Activated naive CD4-positive, alpha-beta T cell treated with anti-CD3 and anti-CD28 coated beads, Interleukin-2, amount 10 ng/mL, durations not matched to agents 7 days and 5 days (primary cell): ENCODE measurements at regions not wholly inside any gene's neighbourhood (a gene's known extent, or its start where the extent isn't known, plus 50 kb on each side); places are given as distances from the start of the nearest gene placed in this dataset.

Experiments used
- CTCF ChIA-PET: fragments of 350-600 bp; sonication (Branson Sonifier 250); formaldehyde crosslinking; loops from one replicate; lab custom pipeline; 2021; ENCODE audit warnings: antibody characterized with exemption; lab: Charles Lee
- DNase-seq: peaks from one replicate; pipeline ENCODE4 v3.0.0-alpha.2; 2020
- H3K27ac Mint-ChIP-seq: one replicate; pipeline ENCODE4 v1.8.0; 2021; ENCODE audit warnings: mild to moderate bottlenecking, moderate library complexity, mixed read lengths
- H3K27me3 Mint-ChIP-seq: one replicate; pipeline ENCODE4 v1.8.0; 2021; ENCODE audit warnings: mild to moderate bottlenecking, mixed read lengths
- H3K36me3 Mint-ChIP-seq: one replicate; pipeline ENCODE4 v1.8.0; 2021; ENCODE audit warnings: mixed read lengths
- H3K4me1 Mint-ChIP-seq: one replicate; pipeline ENCODE4 v1.8.0; 2021; ENCODE audit warnings: mixed read lengths
- H3K4me3 Mint-ChIP-seq: one replicate; pipeline ENCODE4 v1.8.0; 2021; ENCODE audit warnings: mild to moderate bottlenecking, moderate library complexity, mixed read lengths
- H3K9me3 Mint-ChIP-seq: one replicate; pipeline ENCODE4 v1.8.0; 2021; ENCODE audit warnings: mixed read lengths

DNA sequence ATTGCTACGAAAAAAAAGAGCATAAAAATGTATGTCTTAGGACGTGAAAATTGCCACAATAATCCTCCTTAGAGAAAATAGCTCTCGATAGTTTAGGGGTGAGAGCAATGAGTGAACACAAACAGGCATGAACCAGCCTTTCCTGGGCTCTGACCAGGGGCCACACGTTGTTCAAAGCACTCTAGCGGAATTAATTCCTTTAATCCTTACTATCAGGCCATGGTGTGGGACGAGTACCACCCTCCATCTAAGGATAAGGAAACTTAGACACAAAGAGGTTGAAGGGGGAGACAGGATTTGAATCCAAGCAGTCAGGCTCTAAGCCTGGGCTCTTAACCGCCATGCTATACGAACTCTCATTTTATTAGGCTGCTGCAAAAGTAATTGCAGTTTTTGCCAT lies 81.9 kb upstream of the CACNA2D3 start:
- Mint-ChIP-seq H3K27me3 (peaks cover under 1% of the 10 kb centered on the region), H3K36me3 (no peaks in the 10 kb centered on the region), H3K9me3 (no peaks in the 10 kb centered on the region), H3K4me1 (no peaks in the 10 kb centered on the region), H3K27ac (no peak overlapping the region), H3K4me3 (no peak overlapping the region)
- CTCF ChIA-PET: no interaction called here
- DNase-seq: no peak

GRCh38 chr3:54038391-54038790 lies 84.0 kb upstream of the CACNA2D3 start:
- Mint-ChIP-seq H3K4me1 (no peaks in the 10 kb centered on the region), H3K4me3 (no peak overlapping the region), H3K9me3 (no peaks in the 10 kb centered on the region), H3K27ac (no peak overlapping the region), H3K27me3 (no peaks in the 10 kb centered on the region), H3K36me3 (no peaks in the 10 kb centered on the region)
- no peak for DNase-seq
- CTCF ChIA-PET: no interaction called here

DNA sequence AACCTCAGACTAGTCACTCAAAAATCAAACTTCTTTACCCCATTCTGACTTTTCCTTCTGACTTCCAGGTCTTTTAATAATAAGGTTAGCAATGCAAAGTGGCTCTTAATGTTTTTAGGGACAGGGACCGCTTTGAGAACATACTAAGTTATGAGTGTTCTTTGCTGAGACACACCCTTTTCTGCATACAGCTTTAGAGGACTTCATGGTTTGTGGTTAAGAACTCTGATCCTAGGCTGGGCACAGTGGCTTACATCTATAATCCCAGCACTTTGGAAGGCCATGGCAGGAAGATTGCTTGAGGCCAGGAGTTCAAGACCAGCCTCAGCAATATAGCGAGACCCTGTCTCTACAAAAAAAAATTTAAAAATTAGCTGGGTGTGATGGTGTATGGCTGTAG lies 85.8 kb upstream of the CACNA2D3 start:
- Mint-ChIP-seq H3K27ac (no peak overlapping the region), H3K9me3 (no peaks in the 10 kb centered on the region), H3K4me1 (no peaks in the 10 kb centered on the region), H3K27me3 (no peaks in the 10 kb centered on the region), H3K36me3 (no peaks in the 10 kb centered on the region), H3K4me3 (no peak overlapping the region)
- no peak for DNase-seq
- CTCF ChIA-PET: no interaction called here

DNA sequence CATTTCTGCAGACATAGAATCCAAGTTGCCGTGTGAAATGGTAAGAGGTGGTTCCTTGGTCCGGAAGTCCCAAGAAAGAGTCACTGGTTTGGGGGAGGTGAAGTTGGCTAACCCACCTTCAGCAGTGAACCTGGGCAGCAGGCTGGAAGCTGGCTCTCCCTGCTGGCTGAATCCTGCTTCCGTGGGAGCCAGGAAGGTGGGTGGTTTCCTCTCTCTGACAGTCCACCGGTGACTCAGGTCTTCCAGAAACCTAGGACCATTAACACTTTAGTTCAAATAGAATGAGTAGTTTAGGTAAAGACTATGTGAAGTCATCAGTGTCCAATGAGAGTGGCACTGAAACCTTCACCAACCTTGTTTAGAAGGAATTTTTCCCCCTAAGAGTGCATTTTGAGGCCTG lies 87.4 kb upstream of the CACNA2D3 start:
- no peaks in the 10 kb centered on the region for H3K36me3 Mint-ChIP-seq
- CTCF ChIA-PET: no interaction called here
- DNase-seq: no peak
- no peak overlapping the region for H3K27ac Mint-ChIP-seq
- no peaks in the 10 kb centered on the region for H3K4me1 Mint-ChIP-seq
- no peak overlapping the region for H3K4me3 Mint-ChIP-seq
- H3K9me3 Mint-ChIP-seq: no peaks in the 10 kb centered on the region
- no peaks in the 10 kb centered on the region for H3K27me3 Mint-ChIP-seq

GRCh38 chr3:54033761-54034160 lies 88.6 kb upstream of the CACNA2D3 start:
- H3K36me3 Mint-ChIP-seq: no peaks in the 10 kb centered on the region
- no peak for DNase-seq
- H3K9me3 Mint-ChIP-seq: no peaks in the 10 kb centered on the region
- H3K27me3 Mint-ChIP-seq: no peaks in the 10 kb centered on the region
- H3K4me3 Mint-ChIP-seq: no peak overlapping the region
- CTCF ChIA-PET: no interaction called here
- no peak overlapping the region for H3K27ac Mint-ChIP-seq
- no peaks in the 10 kb centered on the region for H3K4me1 Mint-ChIP-seq

GRCh38 chr3:54032598-54032997 lies 89.8 kb upstream of the CACNA2D3 start:
- Mint-ChIP-seq H3K27me3 (no peaks in the 10 kb centered on the region), H3K9me3 (no peaks in the 10 kb centered on the region), H3K27ac (no peak overlapping the region), H3K4me3 (no peak overlapping the region), H3K4me1 (no peaks in the 10 kb centered on the region), H3K36me3 (no peaks in the 10 kb centered on the region)
- no peak for DNase-seq
- CTCF ChIA-PET: no interaction called here

GRCh38 chr3:54028372-54028771 lies 94.0 kb upstream of the CACNA2D3 start:
- H3K4me3 Mint-ChIP-seq: no peak overlapping the region
- no peak overlapping the region for H3K27ac Mint-ChIP-seq
- CTCF ChIA-PET: no interaction called here
- no peak for DNase-seq
- no peaks in the 10 kb centered on the region for H3K4me1 Mint-ChIP-seq
- H3K9me3 Mint-ChIP-seq: no peaks in the 10 kb centered on the region
- H3K36me3 Mint-ChIP-seq: no peaks in the 10 kb centered on the region
- no peaks in the 10 kb centered on the region for H3K27me3 Mint-ChIP-seq

- Mint-ChIP-seq H3K36me3 (no peaks in the 10 kb centered on the region), H3K4me1 (no peaks in the 10 kb centered on the region)
- CTCF ChIA-PET: no interaction called here
These were observed 95.8 kb upstream of the CACNA2D3 start for GRCh38 chr3:54026543-54026942.

GRCh38 chr3:54021071-54021470 lies 101.3 kb upstream of the CACNA2D3 start:
- no peaks in the 10 kb centered on the region for H3K27me3 Mint-ChIP-seq
- no peak overlapping the region for H3K4me3 Mint-ChIP-seq
- H3K27ac Mint-ChIP-seq: no peak overlapping the region
- no peaks in the 10 kb centered on the region for H3K36me3 Mint-ChIP-seq
- no peak for DNase-seq
- H3K4me1 Mint-ChIP-seq: no peaks in the 10 kb centered on the region
- CTCF ChIA-PET: no interaction called here
- peaks cover 2% of the 10 kb centered on the region for H3K9me3 Mint-ChIP-seq

More at GRCh38 chr3:54026543-54026942, 95.8 kb upstream of the CACNA2D3 start:
- H3K9me3 Mint-ChIP-seq: no peaks in the 10 kb centered on the region
- H3K27me3 Mint-ChIP-seq: no peaks in the 10 kb centered on the region
- H3K4me3 Mint-ChIP-seq: no peak overlapping the region
- no peak for DNase-seq
- no peak overlapping the region for H3K27ac Mint-ChIP-seq

DNA sequence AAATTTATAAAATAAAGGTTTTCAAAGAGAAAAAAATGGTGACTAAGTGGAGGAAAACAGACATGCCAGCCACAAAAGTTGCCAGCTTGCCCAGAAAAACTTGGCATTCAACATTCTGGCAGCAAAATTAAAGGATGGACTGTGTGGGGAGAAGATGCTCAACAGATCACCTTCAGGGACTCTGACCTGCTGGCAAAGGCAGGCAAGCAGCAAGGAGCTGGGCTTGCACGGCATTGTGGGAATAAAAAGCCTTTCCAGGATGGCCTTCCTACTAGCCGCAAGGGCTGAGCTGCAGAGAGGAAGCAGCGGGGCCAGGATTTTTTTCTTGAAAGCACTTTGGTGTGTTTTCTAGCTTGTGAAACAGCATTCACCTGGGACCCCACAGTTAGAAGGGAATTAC lies 101.9 kb upstream of the CACNA2D3 start:
- no peaks in the 10 kb centered on the region for H3K4me1 Mint-ChIP-seq
- H3K36me3 Mint-ChIP-seq: no peaks in the 10 kb centered on the region
- CTCF ChIA-PET: no interaction called here
- no peak for DNase-seq
- H3K9me3 Mint-ChIP-seq: peaks cover 2% of the 10 kb centered on the region
- no peak overlapping the region for H3K27ac Mint-ChIP-seq
- no peaks in the 10 kb centered on the region for H3K27me3 Mint-ChIP-seq
- H3K4me3 Mint-ChIP-seq: no peak overlapping the region

DNA sequence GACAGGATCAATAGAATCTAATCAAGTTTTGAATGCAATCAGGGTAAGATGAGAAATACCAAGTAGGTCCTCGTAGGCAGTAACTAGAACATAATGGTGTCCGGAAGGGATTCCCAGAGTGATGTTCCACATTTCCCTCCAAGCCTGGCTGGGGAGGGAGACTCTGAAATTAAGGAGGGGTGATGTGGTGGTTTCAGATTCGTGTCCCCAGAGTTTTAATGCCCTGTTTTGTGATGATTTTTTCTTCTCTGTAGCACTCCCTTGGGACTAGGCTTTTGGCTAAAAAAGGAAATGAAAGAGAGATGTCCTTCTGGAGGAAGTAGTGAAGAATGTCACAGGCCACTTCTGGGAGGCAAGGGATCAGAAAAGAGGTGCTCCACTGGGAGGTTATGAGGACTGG lies 108.3 kb upstream of the CACNA2D3 start:
- no peak overlapping the region for H3K4me3 Mint-ChIP-seq
- H3K4me1 Mint-ChIP-seq: no peaks in the 10 kb centered on the region
- H3K27ac Mint-ChIP-seq: no peak overlapping the region
- H3K27me3 Mint-ChIP-seq: peaks cover 3% of the 10 kb centered on the region
- DNase-seq: no peak
- peaks cover 2% of the 10 kb centered on the region for H3K9me3 Mint-ChIP-seq
- CTCF ChIA-PET: no interaction called here
- no peaks in the 10 kb centered on the region for H3K36me3 Mint-ChIP-seq

GRCh38 chr3:54008744-54009143 lies 113.6 kb upstream of the CACNA2D3 start:
- H3K27ac Mint-ChIP-seq: no peak overlapping the region
- no peaks in the 10 kb centered on the region for H3K4me1 Mint-ChIP-seq
- CTCF ChIA-PET: no interaction called here
- no peak for DNase-seq
- no peak overlapping the region for H3K4me3 Mint-ChIP-seq
- H3K9me3 Mint-ChIP-seq: no peaks in the 10 kb centered on the region
- H3K36me3 Mint-ChIP-seq: no peaks in the 10 kb centered on the region
- no peaks in the 10 kb centered on the region for H3K27me3 Mint-ChIP-seq

GRCh38 chr3:54008099-54008498 lies 114.3 kb upstream of the CACNA2D3 start:
- H3K36me3 Mint-ChIP-seq: no peaks in the 10 kb centered on the region
- no peak overlapping the region for H3K4me3 Mint-ChIP-seq
- no peaks in the 10 kb centered on the region for H3K4me1 Mint-ChIP-seq
- no peak overlapping the region for H3K27ac Mint-ChIP-seq
- no peaks in the 10 kb centered on the region for H3K27me3 Mint-ChIP-seq
- no peaks in the 10 kb centered on the region for H3K9me3 Mint-ChIP-seq
- CTCF ChIA-PET: no interaction called here
- DNase-seq: no peak

- CTCF ChIA-PET: no interaction called here
- H3K4me1 Mint-ChIP-seq: no peaks in the 10 kb centered on the region
- no peaks in the 10 kb centered on the region for H3K27me3 Mint-ChIP-seq
- no peak overlapping the region for H3K27ac Mint-ChIP-seq
- no peak overlapping the region for H3K4me3 Mint-ChIP-seq
- H3K36me3 Mint-ChIP-seq: no peaks in the 10 kb centered on the region
- no peak for DNase-seq
- H3K9me3 Mint-ChIP-seq: no peaks in the 10 kb centered on the region
These were observed 112.7 kb upstream of the SELENOK start for GRCh38 chr3:54004335-54004734.

DNA sequence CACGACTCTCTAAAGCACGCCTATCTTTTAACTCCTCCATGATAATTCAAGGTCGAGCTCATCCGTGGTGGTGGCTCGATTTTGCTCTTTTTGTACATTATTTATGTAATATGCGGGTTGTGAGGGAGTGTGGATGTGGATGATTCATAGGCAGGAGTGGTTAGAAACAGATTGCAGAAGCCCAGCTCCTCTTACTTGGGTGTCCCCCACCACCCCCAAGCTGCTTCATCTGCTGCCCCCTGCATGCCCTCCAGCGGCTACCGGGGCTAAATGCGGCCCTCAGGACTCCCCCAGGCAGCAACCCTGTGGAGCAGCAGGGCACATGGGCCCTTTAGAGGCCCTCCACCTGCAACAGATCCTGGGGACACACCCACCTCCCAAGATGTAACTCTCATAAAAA lies 111.5 kb upstream of the SELENOK start:
- DNase-seq: no peak
- H3K4me3 Mint-ChIP-seq: no peak overlapping the region
- H3K4me1 Mint-ChIP-seq: no peaks in the 10 kb centered on the region
- H3K27ac Mint-ChIP-seq: no peak overlapping the region
- CTCF ChIA-PET: no interaction called here
- no peaks in the 10 kb centered on the region for H3K36me3 Mint-ChIP-seq
- no peaks in the 10 kb centered on the region for H3K9me3 Mint-ChIP-seq
- H3K27me3 Mint-ChIP-seq: no peaks in the 10 kb centered on the region

GRCh38 chr3:53999725-54000124 lies 108.1 kb upstream of the SELENOK start:
- Mint-ChIP-seq H3K4me1 (no peaks in the 10 kb centered on the region), H3K36me3 (no peaks in the 10 kb centered on the region), H3K4me3 (no peak overlapping the region), H3K9me3 (no peaks in the 10 kb centered on the region), H3K27ac (no peak overlapping the region), H3K27me3 (no peaks in the 10 kb centered on the region)
- DNase-seq: no peak
- CTCF ChIA-PET: no interaction called here
